ENCODE measurements at regions not wholly inside any gene's neighbourhood (a gene's known extent, or its start where the extent isn't known, plus 50 kb on each side); places are given as distances from the start of the nearest gene placed in this dataset.

GRCh38 chr14:99028521-99028920 lies 243.5 kb downstream of the BCL11B start:
- no peak for TF ChIP-seq CTCF (IDR thresholded peaks at IDR 0.05; ENCODE audit: insufficient read depth, low read length, missing control alignments)

GRCh38 chr14:99029145-99029915 lies 242.7 kb downstream of the BCL11B start:
- ChIA-PET POLR2A (no interaction called here), CTCF (no interaction called here)
- no peak overlapping the region for H3K4me3 ChIP-seq (ENCODE audit: low read depth, low read length)
- DNase-seq (ENCODE audit: low read depth, low spot score), result no peak
- no peak for TF ChIP-seq CTCF (IDR thresholded peaks at IDR 0.05; ENCODE audit: insufficient read depth, low read length, missing control alignments)

More at GRCh38 chr14:99028521-99028920, 243.5 kb downstream of the BCL11B start:
- POLR2A ChIA-PET, result no interaction called here
- no peak overlapping the region for H3K4me3 ChIP-seq (ENCODE audit: low read depth, low read length)
- DNase-seq (ENCODE audit: low read depth, low spot score), result no peak
- CTCF ChIA-PET, result no interaction called here

GRCh38 chr14:99029916-99030305 lies 242.1 kb downstream of the BCL11B start:
- H3K4me3 ChIP-seq (ENCODE audit: low read depth, low read length), result no peak overlapping the region
- no peak for TF ChIP-seq CTCF (IDR thresholded peaks at IDR 0.05; ENCODE audit: insufficient read depth, low read length, missing control alignments)
- ChIA-PET CTCF (no interaction called here), POLR2A (no interaction called here)
- no peak for DNase-seq (ENCODE audit: low read depth, low spot score)

GRCh38 chr14:99030454-99030853 lies 241.5 kb downstream of the BCL11B start:
- no peak for TF ChIP-seq CTCF (IDR thresholded peaks at IDR 0.05; ENCODE audit: insufficient read depth, low read length, missing control alignments)
- no peak for DNase-seq (ENCODE audit: low read depth, low spot score)
- CTCF ChIA-PET, result no interaction called here
- no peak overlapping the region for H3K4me3 ChIP-seq (ENCODE audit: low read depth, low read length)
- POLR2A ChIA-PET, result no interaction called here

GRCh38 chr14:99032759-99033158 lies 239.2 kb downstream of the BCL11B start:
- no peak overlapping the region for H3K4me3 ChIP-seq (ENCODE audit: low read depth, low read length)
- CTCF ChIA-PET, result no interaction called here
- no peak for DNase-seq (ENCODE audit: low read depth, low spot score)
- POLR2A ChIA-PET, result no interaction called here
- no peak for TF ChIP-seq CTCF (IDR thresholded peaks at IDR 0.05; ENCODE audit: insufficient read depth, low read length, missing control alignments)

GRCh38 chr14:99033951-99034350 lies 238.0 kb downstream of the BCL11B start:
- DNase-seq (ENCODE audit: low read depth, low spot score), result no peak
- no peak overlapping the region for H3K4me3 ChIP-seq (ENCODE audit: low read depth, low read length)
- CTCF ChIA-PET, result no interaction called here
- no peak for TF ChIP-seq CTCF (IDR thresholded peaks at IDR 0.05; ENCODE audit: insufficient read depth, low read length, missing control alignments)
- POLR2A ChIA-PET, result no interaction called here

Data from AG04449 (cell line).